Thyroid gland (tissue), 4 donors: ENCODE measurements at regions not wholly inside any gene's neighbourhood (a gene's known extent, or its start where the extent isn't known, plus 50 kb on each side); places are given as distances from the start of the nearest gene placed in this dataset.

Experiments
- CTCF ChIP-seq, 6 experiments: fragments of 200-600 bp in 3 of 6; fragments of 450-650 bp in 3 of 6; sonication (generic) in 3 of 6; IDR thresholded peaks; one replicate each; pipeline ENCODE4 v1.5.1; 2016 to 2019; ENCODE audit warnings: antibody characterized with exemption in 6 of 6, mild to moderate bottlenecking in 2 of 6, inconsistent platforms in 1 of 6, moderate library complexity in 1 of 6
- POLR2A ChIP-seq, 2 donors: fragments of 450-650 bp; IDR thresholded peaks; one replicate each; pipeline ENCODE4 v1.6.1; 2017; ENCODE audit warnings: antibody characterized with exemption in 2 of 2, mild to moderate bottlenecking in 2 of 2, moderate library complexity in 1 of 2

GRCh38 chr1:10881046-10881445, 84.6 kb upstream of the CASZ1 start:
- TF ChIP-seq CTCF (IDR thresholded peaks at IDR 0.05) (no peak), POLR2A (IDR thresholded peaks at IDR 0.05) (no peak)
